AML-193 (cell line): ENCODE measurements at regions not wholly inside any gene's neighbourhood (a gene's known extent, or its start where the extent isn't known, plus 50 kb on each side); places are given as distances from the start of the nearest gene placed in this dataset.
"Not testable (repeated sequence)": the region's sequence is repeated elsewhere in the genome, so short reads cannot be mapped to it uniquely, and the experiment has no call there.

Experiments
- DNase-seq, 2 experiments: peaks; one replicate each; lab custom pipeline; 2025; lab: John Stamatoyannopoulos, UW

GRCh38 chr5:86542532-86542931 lies 75.2 kb upstream of the COX7C start:
- DNase-seq = no peak

DNA sequence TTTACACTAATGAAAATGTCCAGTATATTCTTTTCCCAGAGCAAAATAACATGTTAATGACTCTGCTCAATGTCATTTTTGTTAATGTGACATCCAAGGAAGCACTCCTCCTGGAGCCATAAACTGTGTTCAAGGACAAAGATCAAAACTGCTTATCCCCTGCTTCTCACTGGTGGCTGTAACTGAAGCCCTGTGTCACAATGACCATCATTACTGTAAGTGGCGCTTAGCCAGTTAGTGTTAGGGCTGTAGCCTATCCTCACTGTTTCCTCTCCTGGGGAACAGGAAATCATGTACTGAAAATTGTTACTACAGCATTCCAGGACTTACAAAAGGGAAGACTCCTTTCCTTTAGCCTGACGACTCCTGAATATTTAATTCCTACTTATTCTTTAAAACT lies 71.7 kb upstream of the COX7C start:
- DNase-seq = no peak

DNA sequence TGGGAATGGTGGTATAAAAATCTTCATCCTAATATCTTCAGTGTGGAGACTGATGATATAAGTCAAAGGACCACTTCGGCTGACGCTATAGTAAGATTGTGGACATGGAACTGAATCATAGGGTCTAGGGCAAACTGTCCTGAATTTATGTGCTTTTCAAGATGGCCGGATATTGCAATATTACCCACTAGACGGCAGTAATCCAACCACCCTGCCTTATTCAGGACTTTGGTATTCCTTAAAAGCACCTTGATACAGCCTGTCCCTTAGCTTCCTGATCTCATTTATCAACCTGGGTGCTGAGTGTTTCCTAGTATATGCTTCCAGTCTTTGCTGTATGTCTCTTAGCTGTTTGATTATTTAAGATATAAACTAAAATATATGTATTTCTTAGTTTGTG lies 71.2 kb upstream of the COX7C start:
- no peak for DNase-seq

- DNase-seq = no peak
Observed at GRCh38 chr5:86554638-86555037, 63.1 kb upstream of the COX7C start.

GRCh38 chr5:86557920-86558319 lies 59.8 kb upstream of the COX7C start:
- DNase-seq = no peak

- DNase-seq = no peak
Observed at GRCh38 chr5:86565197-86565789, 52.4 kb upstream of the COX7C start.

- DNase-seq = not testable (repeated sequence)
Observed at GRCh38 chr5:86566030-86566429, 51.7 kb upstream of the COX7C start.
